Erythroblast (primary cell): ENCODE measurements at regions not wholly inside any gene's neighbourhood (a gene's known extent, or its start where the extent isn't known, plus 50 kb on each side); places are given as distances from the start of the nearest gene placed in this dataset.

Source experiments
- DNase-seq, 2 experiments: peaks; one replicate each; lab custom pipeline; 2025; lab: John Stamatoyannopoulos, UW
- GATA1 ChIP-seq: IDR thresholded peaks from 2 replicates; pipeline ENCODE4 v1.6.1; 2011; ENCODE audit warnings: low read depth, mild to moderate bottlenecking, control low read depth, low read length, moderate library complexity
- POLR2A ChIP-seq: IDR thresholded peaks from 2 replicates; pipeline ENCODE4 v1.6.1; 2011; ENCODE audit warnings: mild to moderate bottlenecking, low read length

DNA sequence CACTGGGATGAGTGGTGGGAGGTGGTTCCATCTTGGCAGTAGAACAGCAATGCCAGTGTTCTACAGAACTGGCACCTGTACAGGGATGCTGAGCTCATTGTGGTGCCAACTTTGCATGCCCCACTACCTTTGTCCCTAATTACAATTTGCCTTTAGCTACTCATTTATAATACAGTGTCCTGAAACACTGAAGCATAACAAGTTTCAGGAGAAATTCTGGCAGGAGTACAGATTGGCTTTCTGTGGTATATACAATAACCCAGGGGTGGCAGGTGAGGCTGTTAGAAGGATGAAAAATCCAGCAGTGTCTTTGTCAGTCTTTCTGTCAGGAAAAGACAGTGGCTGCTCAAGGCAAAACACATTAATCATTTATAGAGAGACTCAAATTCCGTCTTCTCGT lies 240.3 kb downstream of the FAM76B start:
- TF ChIP-seq GATA1 = no peak
- no peak for TF ChIP-seq POLR2A
- DNase-seq = no peak

GRCh38 chr11:95548416-95548815 lies 241.2 kb downstream of the FAM76B start:
- TF ChIP-seq GATA1 = no peak
- DNase-seq = no peak

DNA sequence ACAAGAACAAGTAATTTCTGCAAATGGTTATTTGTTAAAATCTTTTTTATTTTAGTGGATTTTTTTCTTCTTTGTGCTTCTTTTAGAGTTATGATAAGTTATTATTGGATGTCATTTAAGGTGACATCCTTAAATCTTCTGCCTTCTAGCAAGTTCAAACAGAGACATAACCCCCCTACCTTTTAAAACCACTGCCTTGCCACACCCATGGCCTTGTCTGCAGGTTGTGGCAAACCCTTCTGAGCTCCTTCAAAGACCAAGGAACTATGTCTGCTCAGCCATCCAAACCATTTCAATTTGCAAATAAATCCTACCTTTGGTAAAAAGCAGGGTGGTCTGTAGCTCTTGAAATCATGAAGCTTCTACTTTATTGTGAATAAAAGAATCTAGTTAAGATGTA lies 241.6 kb downstream of the FAM76B start:
- DNase-seq = no peak
- TF ChIP-seq POLR2A = no peak
- TF ChIP-seq GATA1 = no peak

- TF ChIP-seq POLR2A = no peak
- TF ChIP-seq GATA1 = no peak
These were observed 242.4 kb downstream of the FAM76B start for GRCh38 chr11:95547186-95547585.

DNA sequence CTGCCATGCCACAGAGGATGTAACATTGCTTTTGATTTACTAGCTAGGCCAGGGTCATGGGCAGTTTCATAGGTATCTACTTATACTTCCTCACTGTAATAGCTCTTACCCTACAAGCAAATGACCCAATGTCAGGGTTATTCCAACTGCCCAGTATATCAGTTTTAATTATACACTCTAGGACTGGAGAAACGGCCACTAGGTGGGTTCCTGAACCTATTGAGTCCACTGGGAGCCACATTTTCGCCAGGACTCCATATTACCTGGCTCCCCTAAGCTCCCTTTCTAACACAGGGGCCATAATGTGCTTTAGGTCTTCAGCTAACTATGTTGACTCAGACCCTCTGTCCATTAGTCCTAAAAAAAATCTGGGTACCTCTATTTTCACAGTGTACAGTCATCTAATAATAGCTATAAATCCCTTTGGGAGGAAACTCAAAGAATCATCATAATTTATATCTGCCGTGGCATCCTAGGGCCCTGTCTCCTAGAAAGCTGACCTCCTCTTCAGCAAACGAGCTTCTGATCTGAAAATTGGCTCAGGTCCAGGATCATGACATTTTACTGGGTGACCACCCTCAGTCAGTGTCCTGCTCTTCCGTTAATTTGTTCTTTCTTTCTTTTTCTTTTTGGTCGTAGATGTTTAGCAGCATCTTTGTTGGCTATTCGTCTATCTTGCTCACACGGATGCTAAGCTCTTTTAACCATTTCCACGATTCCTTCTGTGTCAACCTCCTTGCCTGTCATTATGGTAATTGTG lies 244.3 kb downstream of the FAM76B start:
- DNase-seq = peak; percentile 9 to 11
- TF ChIP-seq POLR2A (no peak), GATA1 (no peak)

More at GRCh38 chr11:95547186-95547585, 242.4 kb downstream of the FAM76B start:
- DNase-seq = no peak

DNA sequence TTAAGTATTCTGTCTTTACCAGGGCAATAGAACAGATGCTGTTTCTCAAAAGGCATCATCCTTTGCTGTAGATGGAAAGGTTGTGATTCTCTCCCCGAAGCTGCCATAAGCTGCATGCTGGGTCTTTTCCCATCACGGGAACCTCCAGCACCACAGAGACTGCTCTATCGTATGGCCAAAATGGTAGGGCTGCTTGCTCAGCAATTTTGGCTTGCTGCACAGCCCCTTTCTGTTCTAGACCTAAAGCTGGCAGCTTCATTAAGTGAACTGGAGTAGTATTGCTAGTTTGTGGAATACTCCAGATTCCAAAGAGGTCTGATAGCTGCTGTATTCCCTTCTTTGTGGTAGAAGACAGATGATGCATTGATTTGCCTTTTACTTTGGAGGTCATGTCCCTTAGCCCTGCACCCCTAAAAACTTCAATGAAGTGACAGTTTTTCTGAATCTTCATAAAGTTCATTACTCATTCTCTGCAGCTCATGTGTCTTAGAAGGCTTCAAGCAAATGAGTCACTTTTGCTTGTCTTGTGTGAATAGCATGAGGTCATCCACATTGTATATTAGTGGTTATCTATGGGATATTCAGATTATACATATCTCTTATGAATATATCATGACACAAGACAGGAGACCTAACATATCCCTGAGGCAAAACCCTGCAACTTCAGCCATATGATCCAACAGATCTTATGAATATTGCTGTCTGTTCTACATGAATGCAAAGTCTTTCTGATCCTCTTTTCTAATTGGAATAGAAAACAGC lies 245.3 kb downstream of the FAM76B start:
- TF ChIP-seq POLR2A = no peak
- DNase-seq = peak; percentile 16 to 40

DNA sequence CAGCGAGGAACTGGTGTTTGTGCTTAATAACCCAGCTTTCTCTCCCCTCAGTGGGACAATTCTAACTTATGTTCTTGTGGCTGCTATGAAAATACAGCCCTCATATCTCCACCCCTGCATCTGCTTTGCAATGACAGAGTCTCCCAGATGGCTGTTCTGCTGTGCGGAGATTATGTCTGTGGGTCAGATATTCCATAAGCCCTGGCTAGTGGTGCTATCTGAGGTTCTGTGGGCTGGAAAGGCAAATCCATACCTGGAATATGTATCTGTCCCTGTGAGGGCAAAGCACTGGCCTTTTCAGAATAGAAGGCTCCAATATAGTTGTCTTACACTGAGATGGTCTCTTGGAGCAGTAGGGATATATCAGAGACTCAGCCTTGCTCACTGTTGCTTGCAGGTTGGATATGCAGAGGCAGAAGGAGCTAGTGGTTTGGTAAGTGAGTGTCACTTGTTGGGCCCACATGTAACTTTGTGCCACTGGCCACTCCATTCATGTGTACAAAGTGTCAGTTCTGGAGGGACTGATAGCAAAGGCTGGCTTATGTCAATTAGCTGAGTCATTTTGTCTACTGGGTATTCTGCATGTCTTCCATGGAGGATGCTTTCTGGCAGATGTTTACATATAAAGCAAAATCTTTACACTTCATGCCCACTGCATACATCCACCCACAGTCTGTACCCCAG lies 246.6 kb downstream of the FAM76B start:
- TF ChIP-seq GATA1 = no peak
- TF ChIP-seq POLR2A = no peak
- peak; percentile 91 to 95 for DNase-seq

GRCh38 chr11:95541715-95542114 lies 247.9 kb downstream of the FAM76B start:
- no peak for TF ChIP-seq GATA1
- no peak for TF ChIP-seq POLR2A
- no peak for DNase-seq

DNA sequence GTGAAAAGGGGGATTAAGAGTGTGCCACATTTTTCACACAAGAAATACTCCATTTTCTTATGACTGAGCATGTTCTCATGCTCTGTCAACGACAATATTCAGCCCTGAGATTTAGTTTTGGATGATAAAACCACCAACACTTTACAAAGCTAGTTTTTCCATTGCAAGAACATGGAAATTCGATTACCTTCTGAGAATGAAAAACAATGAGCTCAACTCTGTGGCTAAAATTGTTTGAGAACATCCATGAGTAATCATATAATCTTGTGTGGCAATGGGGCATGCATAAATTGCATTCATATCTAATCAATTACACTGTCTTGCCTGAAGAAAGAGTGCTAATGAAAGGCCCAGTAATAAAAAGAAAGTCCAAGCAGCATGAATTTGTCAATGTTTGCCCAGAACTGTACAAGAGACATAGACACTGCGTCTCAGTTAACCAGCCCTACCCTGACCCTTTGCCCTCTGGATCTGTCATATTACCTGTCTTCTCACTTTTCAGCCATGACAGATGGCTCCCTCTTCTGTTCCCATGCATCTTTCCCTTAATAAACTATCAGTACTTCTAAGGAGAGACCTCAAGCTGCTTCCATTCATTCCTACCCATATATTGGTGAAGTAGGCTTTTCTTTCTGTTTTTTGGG lies 253.4 kb downstream of the FAM76B start:
- DNase-seq = no peak
- TF ChIP-seq GATA1 (no peak), POLR2A (no peak)

DNA sequence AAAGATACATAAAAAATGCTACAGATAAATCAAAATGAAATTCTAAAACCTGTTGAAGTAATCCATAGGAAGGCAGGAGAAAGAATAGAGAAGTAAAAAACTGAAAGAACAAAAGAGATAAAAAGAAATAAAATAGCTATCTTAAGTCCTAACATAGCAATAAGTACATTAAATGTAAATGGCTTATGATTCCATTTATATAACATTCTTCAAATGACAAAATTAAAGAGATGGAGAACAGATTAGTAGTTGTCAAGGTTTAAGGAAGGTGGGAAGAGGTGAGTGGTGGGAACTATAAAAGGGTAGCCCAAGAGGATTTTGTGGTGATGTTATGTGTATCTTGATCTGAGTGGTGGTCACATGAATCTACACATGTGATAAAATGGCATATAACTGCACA lies 254.8 kb downstream of the FAM76B start:
- no peak for DNase-seq
- no peak for TF ChIP-seq POLR2A
- no peak for TF ChIP-seq GATA1

GRCh38 chr11:95534226-95534625 lies 255.4 kb downstream of the FAM76B start:
- TF ChIP-seq POLR2A = no peak
- TF ChIP-seq GATA1 = no peak
- no peak for DNase-seq

GRCh38 chr11:95531116-95531515 lies 258.5 kb downstream of the FAM76B start:
- TF ChIP-seq POLR2A (no peak), GATA1 (no peak)
- no peak for DNase-seq

- DNase-seq = no peak
- no peak for TF ChIP-seq GATA1
These were observed 265.1 kb downstream of the FAM76B start for GRCh38 chr11:95524314-95525036.

- no peak for TF ChIP-seq GATA1
- no peak for TF ChIP-seq POLR2A
- peak in 1 of 2 experiments; percentile 11 for DNase-seq
These were observed 266.7 kb downstream of the FAM76B start for GRCh38 chr11:95522874-95523273.
